Globus pallidus (tissue), 1 donor: ENCODE measurements at regions not wholly inside any gene's neighbourhood (a gene's known extent, or its start where the extent isn't known, plus 50 kb on each side); places are given as distances from the start of the nearest gene placed in this dataset.

Experiments
- DNase-seq: peaks from one replicate; pipeline ENCODE4 v3.0.0-alpha.2; 2015; ENCODE audit warnings: low spot score

DNA sequence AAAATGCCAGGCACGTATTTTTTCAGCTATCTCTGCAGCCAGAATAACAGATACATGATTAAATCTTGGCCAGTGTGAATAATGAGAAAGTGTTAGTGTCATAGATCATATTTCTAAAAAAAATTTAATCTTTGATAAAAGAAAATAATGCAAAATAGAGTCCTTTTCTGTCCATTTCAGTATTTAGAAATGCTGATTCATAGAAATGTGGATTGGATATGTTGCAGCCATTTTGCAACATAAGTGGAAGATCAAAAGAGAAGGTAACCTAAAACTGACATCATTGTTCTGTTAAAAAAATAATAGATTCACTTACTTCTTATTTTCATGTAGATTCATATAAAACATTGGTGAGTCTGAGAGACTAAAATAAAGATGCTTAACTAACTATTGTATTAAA, 1010.3 kb downstream of the LRFN5 start:
- no peak for DNase-seq

DNA sequence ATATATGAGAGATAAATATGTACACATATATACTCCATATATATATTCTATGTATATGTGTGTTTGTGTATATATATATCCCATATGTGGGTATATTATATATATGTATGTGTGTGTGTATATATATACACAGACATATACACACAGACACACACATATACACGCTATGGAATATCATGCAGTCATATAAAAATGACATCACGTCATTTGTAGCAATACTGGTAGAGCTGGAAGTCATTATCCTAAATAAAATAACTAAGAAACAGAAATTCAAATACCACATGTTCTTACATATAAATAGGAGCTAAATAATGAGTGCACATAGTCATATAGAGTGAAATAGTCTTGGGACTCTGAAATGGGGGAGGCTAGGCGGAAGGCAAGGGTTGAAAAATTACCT, 1000.2 kb downstream of the LRFN5 start:
- DNase-seq: no peak

DNA sequence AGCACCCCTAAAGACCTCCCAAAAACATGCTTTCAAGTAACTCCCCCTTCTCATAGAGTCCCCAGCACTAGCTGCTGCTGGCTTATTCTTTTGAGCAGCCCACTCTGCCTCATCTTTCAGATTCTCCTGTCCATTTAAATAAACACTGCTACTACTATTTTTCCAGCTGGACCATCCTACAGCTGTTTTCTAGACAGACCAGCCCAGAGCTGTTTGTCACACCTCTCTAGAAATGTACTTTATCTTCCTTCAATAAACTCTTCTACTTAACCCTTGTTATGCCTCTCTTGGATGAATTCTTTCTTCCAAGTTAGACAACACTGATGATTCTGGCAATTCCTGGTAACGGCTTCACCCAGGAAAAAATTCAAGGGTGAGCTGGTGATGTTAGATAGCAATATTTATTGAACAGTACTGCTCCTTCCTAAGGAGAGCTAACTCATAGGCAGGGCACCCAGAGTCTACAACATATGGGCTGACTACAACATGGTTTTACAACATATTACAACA, 995.7 kb downstream of the LRFN5 start:
- DNase-seq: no peak

DNA sequence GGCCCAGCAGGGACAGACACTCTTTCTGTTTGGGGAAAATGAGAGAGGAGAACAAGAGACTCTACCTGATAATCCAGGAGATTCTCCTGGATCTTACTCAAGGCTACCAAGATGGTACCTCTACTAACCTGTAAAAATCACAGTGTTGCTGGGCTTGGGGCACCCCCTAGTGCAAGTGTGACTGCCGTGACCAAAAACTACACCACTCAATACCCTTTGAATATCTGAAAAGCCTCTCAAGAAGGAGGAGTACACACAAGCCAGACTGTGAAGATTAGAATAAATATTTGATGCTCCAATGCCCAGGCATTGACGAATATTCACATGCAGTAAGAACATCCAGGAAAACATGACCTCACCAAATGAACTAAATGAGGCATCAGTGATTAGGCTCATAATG, 965.4 kb downstream of the LRFN5 start:
- DNase-seq: no peak

DNA sequence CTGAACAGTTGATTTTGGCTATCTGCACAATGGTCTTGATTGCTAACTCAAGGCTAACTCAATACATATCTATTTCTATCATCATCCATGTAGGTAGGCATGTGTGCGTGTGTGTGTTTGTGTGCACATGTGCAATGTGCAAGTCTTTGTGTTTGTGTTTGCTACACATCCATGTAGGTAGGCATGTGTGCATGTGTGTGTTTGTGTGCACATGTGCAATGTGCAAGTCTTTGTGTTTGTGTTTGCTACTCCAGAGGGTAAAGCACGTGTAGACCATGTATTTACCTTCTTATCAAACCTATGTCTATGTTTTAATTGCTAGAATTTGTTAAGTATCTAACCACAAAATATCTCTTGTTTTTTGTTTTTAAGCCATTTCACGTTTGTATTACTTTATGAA, 962.6 kb downstream of the LRFN5 start:
- no peak for DNase-seq

DNA sequence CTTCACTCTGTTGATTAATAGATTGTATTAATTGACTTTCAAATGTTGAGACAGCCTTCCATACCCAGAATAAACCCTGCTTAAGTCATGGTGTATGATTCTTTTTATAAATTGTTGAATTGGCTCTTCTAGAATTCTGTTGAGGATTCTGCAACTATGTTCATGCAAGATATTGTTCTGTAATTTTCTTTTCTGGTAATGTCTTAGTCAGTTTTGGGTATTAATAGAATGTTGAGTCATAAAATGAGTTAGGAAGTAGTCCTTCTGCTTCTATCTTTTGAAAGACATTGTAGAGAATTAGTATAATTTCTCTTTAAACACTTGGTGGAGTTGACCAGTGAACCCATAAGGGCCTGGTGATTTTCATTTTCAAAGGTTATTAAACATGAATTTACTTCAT, 958.9 kb downstream of the LRFN5 start:
- DNase-seq: no peak

DNA sequence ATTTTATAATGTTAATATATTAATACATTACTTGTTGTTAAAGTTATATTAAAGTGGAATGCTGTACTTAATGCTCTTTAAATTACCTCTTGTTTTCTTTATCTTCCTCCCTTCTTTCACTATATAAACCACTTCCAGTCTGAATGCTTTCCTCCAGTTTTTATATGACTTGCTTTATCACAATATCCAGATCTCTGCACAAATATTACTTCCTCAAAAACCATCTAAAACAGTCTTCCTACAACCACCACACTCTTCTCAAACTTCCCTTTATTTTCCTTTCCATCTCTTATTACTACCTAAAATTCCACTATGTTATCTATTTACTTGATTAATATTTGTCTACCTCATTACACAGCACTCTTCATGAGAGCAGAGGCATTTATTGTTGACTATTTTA, 956.6 kb downstream of the LRFN5 start:
- no peak for DNase-seq

DNA sequence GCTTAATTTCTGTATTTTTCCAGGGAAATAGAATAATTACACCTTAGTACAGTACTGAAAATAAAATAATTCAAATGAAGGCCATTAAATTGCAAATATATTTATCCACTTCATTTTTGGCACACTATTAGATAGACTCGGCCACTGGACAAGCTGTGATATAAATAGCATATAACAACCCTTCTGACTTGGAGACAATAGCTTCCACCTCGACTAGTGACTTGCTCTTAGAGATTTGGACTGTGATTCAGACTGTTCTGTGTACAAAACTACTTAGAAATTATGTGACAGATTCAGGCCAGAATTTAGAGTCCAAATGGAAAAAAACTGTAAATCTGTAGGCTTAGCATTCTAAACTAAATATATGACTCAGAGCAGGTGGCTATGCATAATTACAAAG, 949.9 kb downstream of the LRFN5 start:
- no peak for DNase-seq

DNA sequence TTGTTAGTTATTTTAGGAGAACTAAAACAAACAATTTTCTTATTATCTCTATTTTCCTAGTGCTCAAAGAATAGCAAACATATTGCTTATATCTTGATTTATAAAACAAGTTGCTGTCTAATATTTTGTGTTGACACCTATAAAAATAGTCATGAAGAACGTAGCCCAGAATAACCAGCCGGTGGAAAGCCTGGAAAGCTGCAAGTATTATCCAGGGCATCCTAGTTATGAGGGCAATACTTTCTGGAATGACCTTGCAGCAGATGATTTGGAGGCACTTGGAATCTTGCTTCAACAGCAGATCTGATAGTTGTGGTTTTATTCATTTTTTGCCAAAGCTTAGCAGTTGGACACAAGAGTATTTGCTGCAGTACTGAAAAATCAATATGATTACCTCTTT, 948.7 kb downstream of the LRFN5 start:
- no peak for DNase-seq

DNA sequence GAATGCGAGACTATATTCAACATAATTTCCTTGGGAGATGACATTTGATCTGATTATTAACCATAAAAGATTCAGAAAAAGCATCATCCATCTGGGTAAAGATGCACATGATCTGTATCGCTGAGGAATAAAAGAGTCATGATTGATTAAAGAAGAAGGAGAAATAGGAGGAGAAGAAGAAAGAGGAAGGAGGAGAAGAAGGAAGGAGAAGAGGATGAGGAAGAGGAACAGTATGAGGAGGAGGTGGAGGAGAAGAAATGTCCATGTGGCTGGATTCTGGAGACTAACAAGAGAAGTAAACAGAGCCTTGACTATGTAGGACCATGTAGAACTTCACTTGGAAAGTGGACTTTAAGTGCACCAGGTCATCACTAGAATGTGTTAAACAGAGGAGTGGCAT, 947.4 kb downstream of the LRFN5 start:
- no peak for DNase-seq

DNA sequence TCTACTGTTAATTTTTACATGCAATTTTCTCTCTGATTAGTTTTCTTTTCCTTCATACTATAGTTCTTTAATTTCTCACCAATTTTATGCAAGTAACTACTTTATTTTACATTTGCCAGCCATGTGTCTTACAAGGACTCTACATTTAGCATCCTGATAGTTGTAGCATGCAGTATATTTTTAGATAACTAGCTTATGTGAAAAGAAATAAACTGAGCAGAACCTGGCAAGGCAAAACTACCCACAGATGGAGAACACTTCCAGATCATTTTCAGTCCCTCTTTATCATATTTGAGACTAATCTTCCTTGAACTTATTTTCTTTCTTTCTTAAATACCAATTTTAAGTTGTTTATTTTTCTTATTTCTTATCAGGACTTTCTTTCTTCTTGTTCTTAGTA, 943.6 kb downstream of the LRFN5 start:
- DNase-seq: no peak

DNA sequence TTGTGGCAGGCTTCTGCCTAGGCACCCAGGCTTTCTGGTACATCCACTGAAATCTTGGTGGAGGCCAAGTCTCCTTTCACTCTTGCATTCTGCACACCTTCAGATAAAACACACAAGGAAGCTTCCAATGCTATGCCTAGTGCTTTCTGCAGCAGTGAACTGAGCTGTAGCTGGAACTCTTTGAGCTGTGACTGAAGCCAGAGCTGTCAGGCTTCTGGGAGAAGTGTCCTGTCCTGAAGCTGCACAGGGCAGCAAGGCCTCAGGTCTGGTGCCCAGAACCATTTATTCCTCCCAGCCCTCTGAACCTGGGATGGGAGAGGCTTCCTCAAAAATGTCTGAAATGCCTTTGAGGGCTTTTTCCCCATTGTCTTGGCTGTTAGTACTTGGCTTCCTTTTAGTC, 941.7 kb downstream of the LRFN5 start:
- no peak for DNase-seq

DNA sequence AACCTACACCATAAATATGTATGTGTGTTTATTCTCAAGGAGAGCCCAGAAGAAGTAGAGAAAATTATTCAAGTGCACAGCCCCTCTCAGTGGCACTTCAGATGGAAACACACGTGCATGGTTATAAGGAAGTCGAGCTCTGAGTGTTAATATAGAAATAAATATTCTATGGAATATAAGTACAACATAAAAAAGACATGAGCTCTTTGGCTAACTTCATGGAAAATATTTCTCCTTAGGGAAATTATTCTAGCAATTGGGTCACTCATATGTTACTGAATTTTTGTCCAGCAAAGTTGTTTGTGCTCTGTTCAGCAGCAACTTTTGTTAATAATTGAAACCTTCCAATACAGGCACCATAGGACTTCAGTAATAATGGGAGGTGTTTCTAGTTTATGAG, 939.0 kb downstream of the LRFN5 start:
- no peak for DNase-seq

DNA sequence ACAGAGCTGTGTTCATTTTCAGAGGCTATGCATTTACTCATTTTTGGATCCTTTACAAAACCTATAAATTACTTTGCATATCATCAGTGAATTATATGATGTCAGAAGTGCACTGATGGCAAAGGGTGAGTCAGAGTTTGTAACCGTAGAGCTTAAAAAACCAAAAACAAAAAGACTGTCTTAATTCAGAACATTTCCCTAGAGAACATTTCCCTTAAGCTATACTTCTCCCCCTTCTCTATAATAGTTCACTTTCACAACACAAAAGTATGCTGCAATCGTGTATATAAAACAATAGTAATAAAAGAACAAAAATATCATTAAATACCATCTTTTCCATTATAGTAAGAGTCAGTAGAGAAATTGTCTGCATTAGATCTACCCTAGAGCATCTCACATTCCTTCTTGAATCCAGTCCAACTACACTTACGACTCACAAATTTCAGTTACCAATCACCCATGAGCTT, 934.9 kb downstream of the LRFN5 start:
- no peak for DNase-seq

DNA sequence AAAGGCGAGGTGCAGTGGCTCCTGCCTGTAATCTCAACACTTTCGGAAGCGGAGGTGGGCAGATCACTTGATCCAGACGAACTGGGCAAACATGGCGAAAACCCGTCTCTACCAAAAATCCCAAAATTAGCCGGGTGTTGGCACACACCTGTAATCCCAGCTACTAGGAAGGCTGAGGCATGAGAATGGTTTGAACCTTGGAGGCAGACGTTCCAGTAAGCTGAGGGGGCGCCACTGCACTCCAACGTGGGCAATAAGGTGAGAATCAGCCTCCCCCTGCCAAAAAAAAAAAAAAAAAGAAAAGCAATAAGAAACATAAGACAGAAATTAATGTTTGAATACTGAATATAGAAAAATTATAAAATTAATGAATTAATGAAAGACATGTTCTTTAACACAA, 928.7 kb downstream of the LRFN5 start:
- no peak for DNase-seq

DNA sequence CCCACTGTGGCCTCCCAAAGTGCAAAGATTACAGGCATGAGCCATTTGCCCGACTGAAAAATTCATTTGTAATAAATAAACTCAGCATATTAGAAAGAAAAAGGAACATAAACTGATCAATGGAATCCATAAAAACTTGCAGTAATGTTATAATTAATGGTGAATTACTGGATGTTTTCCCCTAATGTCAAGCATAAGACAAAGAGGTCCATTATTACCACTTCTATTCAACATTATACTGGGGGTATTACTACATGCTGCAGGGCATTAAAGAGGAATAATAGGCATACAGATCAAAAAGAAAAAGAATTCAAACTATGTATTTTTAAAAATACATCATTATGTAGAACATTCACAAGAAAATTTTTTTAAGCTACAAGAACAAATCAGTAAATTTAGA, 926.8 kb downstream of the LRFN5 start:
- DNase-seq: no peak

DNA sequence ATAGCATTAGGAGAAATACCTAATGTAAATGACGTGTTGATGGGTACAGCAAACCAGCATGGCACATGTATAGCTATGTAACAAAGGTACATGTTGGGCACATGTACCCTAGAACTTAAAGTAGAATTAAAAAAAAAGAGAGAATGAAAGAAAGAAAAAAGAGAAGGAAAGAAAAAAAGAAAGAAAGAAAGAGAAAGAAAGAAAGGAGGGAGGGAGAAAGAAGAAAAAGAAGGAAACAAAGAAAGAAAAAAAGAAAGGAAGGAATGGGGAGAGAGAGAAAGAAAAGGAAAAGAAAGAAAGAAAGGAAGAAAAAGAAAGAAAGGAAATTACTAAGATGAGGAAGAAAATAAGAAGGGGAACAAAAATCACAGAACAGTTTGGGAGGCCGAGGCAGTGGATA, 925.5 kb downstream of the LRFN5 start:
- no peak for DNase-seq

DNA sequence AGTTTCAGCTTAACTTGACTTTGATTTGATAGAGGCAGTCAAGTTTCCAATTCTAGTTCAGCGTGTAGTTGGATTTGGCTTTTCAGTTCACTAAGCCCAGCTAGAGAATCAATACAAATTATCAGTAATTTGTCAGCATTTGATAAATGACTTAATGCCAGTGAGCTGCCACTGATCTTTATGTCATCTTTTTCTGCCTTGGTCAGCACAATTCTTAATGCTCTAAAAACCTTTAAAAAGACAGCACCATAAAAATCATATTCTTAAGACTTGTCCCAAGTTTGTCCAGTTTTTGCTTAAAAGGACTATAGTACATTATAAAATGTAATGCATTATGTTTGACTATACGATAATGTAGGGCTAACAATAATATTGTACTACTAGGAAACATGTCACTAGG, 920.5 kb downstream of the LRFN5 start:
- DNase-seq: no peak

DNA sequence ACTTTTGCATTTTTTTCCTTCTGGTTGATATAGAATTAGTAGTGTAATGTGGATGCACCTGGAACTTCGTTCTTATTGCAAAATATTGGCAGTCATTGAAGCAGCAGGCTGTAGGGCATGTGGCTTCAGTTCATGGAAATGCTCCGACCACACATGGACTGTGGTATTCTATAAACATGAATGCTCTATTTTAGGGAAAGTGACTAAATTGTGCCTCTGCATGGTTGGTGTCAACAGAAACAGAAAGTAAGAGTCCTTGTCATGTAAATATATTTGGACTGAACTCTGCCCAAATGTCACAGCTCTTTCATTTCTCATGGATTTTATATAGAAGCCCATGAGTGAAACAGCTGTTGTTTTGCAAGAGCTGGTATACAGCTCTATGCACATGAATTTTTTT, 917.0 kb downstream of the LRFN5 start:
- no peak for DNase-seq

DNA sequence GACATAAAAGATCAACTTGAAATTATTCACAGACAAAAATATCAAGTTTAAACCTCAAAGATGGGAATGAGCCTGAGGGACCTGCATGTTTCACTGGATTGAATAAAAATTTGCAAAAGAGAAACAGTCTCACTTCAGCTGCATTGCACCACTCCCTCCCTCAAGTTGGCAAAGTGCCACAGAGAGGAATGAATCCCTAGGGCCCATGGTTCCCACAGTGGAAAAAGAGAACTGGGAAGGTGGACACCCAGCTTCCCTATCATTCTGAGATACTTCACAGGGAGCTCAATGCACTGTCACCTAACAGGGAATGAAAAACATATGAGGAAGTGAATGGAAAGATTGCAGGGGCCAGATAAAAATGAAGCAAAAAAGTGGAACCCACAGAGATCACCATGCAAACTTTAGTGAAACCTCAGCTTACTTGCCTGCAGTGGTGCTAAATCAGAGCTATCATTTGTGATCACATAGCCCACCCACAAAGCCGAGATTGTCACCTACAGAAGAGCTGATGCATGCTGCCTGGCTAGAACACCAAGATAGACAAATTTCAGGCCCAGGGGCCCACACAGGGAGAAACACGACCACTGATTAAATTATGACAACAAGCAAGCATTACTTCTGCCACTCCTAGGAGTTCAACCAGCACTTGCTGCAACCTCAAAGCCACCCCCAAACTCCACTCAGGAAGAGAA, 911.3 kb downstream of the LRFN5 start:
- DNase-seq: no peak

DNA sequence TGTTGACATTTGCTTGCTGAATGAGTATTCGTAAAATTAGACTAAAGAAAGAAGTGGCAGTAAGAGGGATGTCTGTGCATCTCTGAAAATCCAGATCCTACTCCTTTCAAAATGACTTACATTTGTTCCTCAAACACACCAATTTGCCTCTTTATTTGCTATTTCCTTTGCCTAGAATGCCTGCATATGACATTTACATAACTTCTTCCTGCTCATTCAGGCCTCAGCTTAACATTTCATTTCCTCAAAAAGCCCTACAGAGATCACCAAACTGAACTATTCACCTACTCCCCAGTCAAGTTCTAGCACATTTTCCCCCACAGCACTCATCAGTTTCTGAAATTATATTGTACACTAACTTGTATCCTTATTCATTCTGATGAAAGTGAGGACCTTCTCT, 907.2 kb downstream of the LRFN5 start:
- DNase-seq: no peak

DNA sequence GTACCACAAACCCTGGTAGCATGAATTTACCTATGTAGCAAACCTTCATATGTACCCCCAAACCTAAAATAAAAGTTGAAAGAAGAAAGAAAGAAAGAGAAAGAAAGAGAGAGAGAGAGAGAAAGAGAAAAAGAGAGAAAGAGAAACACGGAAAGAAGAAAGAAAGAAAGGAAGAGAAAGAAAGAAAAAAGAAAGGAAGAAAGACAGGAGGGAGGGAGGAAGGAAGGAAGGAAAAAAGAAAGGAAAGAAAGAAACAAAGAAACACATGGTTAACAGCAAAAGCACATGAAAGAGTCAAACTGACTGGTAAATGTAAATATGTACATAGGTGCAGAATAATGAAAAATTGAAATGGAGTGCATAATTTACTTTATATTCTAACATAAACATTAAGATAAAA, 903.4 kb downstream of the LRFN5 start:
- DNase-seq: no peak

DNA sequence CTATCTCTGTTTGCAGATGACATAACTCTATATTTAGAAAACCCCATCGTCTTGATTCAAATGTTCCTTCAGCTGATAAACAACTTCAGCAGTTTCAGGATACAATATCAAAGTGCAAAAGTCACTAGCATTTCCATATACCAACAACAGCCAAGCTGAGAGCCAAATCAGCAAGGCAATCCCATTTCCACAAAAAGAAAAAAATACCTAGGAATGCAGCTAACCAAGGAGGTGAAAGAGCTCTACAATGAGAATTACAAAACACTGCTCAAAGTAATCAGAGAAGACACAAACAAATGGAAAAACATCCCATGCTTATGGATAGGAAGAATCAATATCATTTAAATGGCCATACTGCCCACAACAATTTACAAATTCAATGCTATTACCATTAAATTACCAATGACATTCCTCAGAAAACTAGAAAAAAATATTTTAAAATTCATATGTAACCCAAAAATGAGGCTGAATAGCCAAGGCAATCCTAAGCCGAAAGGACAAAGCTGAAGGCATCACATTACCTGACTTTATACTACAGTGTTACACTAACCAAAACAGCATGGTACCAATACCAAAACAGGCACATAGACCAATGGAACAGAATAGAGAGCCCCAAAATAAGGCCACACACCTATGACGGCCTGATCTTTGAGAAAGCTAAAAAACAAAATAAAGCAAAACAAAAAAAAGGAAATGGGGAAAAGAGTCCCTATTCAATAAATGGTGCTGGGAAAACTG, 901.7 kb downstream of the LRFN5 start:
- no peak for DNase-seq

DNA sequence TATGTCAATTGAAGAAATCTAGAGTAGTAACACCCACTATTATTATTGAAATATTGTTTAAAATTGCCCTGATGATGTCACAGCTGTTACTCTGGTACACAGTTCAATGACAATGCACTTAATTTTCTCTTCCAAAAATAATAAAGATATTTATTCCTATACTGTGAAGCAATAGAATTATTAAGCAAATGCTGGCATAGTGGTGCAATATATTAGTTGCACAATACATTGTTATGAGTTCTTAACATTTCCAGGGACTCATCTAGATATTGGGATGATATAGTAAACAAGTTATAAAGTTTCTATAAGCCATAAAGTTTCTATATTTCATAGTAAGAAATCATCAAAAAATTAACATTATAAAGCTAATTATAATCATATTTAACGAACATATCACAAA, 897.8 kb downstream of the LRFN5 start:
- DNase-seq: no peak
